NCI-H524 (cell line): ENCODE measurements at regions not wholly inside any gene's neighbourhood (a gene's known extent, or its start where the extent isn't known, plus 50 kb on each side); places are given as distances from the start of the nearest gene placed in this dataset.

Experiments used
- DNase-seq, 2 experiments: peaks; one replicate each; lab custom pipeline; 2025; lab: John Stamatoyannopoulos, UW

- no peak for DNase-seq
Observed at GRCh38 chr9:108105885-108106284, 616.3 kb upstream of the KLF4 start.

GRCh38 chr9:108104991-108105390, 615.4 kb upstream of the KLF4 start:
- DNase-seq = no peak

GRCh38 chr9:108103046-108103693, 613.6 kb upstream of the KLF4 start:
- DNase-seq = no peak

GRCh38 chr9:108101410-108101809, 611.8 kb upstream of the KLF4 start:
- no peak for DNase-seq

- no peak for DNase-seq
Observed at GRCh38 chr9:108100571-108100970, 611.0 kb upstream of the KLF4 start.

- no peak for DNase-seq
Observed at GRCh38 chr9:108099854-108100253, 610.3 kb upstream of the KLF4 start.

GRCh38 chr9:108095496-108095895, 605.9 kb upstream of the KLF4 start:
- DNase-seq = no peak

- no peak for DNase-seq
Observed at GRCh38 chr9:108094676-108094993, 605.1 kb upstream of the KLF4 start.

- DNase-seq = no peak
Observed at GRCh38 chr9:108093773-108094675, 604.5 kb upstream of the KLF4 start.

GRCh38 chr9:108088916-108089315, 599.3 kb upstream of the KLF4 start:
- no peak for DNase-seq

GRCh38 chr9:108087781-108088180, 598.2 kb upstream of the KLF4 start:
- no peak for DNase-seq

- DNase-seq = no peak
Observed at GRCh38 chr9:108086624-108087023, 597.1 kb upstream of the KLF4 start.

- no peak for DNase-seq
Observed at GRCh38 chr9:108085294-108085693, 595.7 kb upstream of the KLF4 start.

GRCh38 chr9:108083796-108084352, 594.3 kb upstream of the KLF4 start:
- DNase-seq = no peak

GRCh38 chr9:108083160-108083750, 593.7 kb upstream of the KLF4 start:
- peak in 1 of 2 experiments; percentile 30 for DNase-seq

- no peak for DNase-seq
Observed at GRCh38 chr9:108081112-108081511, 591.5 kb upstream of the KLF4 start.

GRCh38 chr9:108080285-108080684, 590.7 kb upstream of the KLF4 start:
- no peak for DNase-seq

GRCh38 chr9:108078811-108079210, 589.2 kb upstream of the KLF4 start:
- DNase-seq = peak; percentile 57 to 82

- no peak for DNase-seq
Observed at GRCh38 chr9:108078375-108078774, 588.8 kb upstream of the KLF4 start.

GRCh38 chr9:108077556-108077955, 588.0 kb upstream of the KLF4 start:
- no peak for DNase-seq

GRCh38 chr9:108074900-108075299, 585.3 kb upstream of the KLF4 start:
- DNase-seq = no peak

GRCh38 chr9:108073823-108074222, 584.3 kb upstream of the KLF4 start:
- DNase-seq = no peak

GRCh38 chr9:108072740-108073139, 583.2 kb upstream of the KLF4 start:
- DNase-seq = peak; percentile 94 to 99
